ENCODE measurements at regions not wholly inside any gene's neighbourhood (a gene's known extent, or its start where the extent isn't known, plus 50 kb on each side); places are given as distances from the start of the nearest gene placed in this dataset.

- no peak for DNase-seq
Measured at GRCh38 chr18:40018266-40018665, 1936.8 kb upstream of the PIK3C3 start.

GRCh38 chr18:40017021-40017420 lies 1938.0 kb upstream of the PIK3C3 start:
- no peak for DNase-seq

- no peak for DNase-seq
Measured at GRCh38 chr18:40016405-40016804, 1938.6 kb upstream of the PIK3C3 start.

GRCh38 chr18:40013001-40013609 lies 1941.9 kb upstream of the PIK3C3 start:
- DNase-seq, result no peak

- DNase-seq, result no peak
Measured at GRCh38 chr18:40011201-40011600, 1943.8 kb upstream of the PIK3C3 start.

GRCh38 chr18:40006634-40007033 lies 1948.4 kb upstream of the PIK3C3 start:
- no peak for DNase-seq

- DNase-seq, result no peak
Measured at GRCh38 chr18:40004246-40004645, 1950.8 kb upstream of the PIK3C3 start.

- DNase-seq, result no peak
Measured at GRCh38 chr18:39998317-39998716, 1956.7 kb upstream of the PIK3C3 start.

- no peak for DNase-seq
Measured at GRCh38 chr18:39994498-39994897, 1960.5 kb upstream of the PIK3C3 start.

- DNase-seq, result no peak
Measured at GRCh38 chr18:39991696-39992265, 1963.3 kb upstream of the PIK3C3 start.

- DNase-seq, result no peak
Measured at GRCh38 chr18:39990540-39990939, 1964.5 kb upstream of the PIK3C3 start.

- DNase-seq, result no peak
Measured at GRCh38 chr18:39976771-39977170, 1978.3 kb upstream of the PIK3C3 start.

GRCh38 chr18:39972521-39972920 lies 1982.5 kb upstream of the PIK3C3 start:
- no peak for DNase-seq

- no peak for DNase-seq
Measured at GRCh38 chr18:39969803-39970494, 1985.1 kb upstream of the PIK3C3 start.

- DNase-seq, result no peak
Measured at GRCh38 chr18:39966275-39966674, 1988.8 kb upstream of the PIK3C3 start.

- no peak for DNase-seq
Measured at GRCh38 chr18:39962546-39962945, 1992.5 kb upstream of the PIK3C3 start.

GRCh38 chr18:39960550-39960949 lies 1994.5 kb upstream of the PIK3C3 start:
- no peak for DNase-seq

GRCh38 chr18:39959839-39960238 lies 1995.2 kb upstream of the PIK3C3 start:
- no peak for DNase-seq

- DNase-seq, result no peak
Measured at GRCh38 chr18:39958876-39959275, 1996.2 kb upstream of the PIK3C3 start.

GRCh38 chr18:39952816-39953215 lies 2002.2 kb upstream of the PIK3C3 start:
- no peak for DNase-seq

- DNase-seq, result no peak
Measured at GRCh38 chr18:39951142-39951720, 2003.8 kb upstream of the PIK3C3 start.

- DNase-seq, result no peak
Measured at GRCh38 chr18:39946623-39947061, 2008.4 kb upstream of the PIK3C3 start.

- no peak for DNase-seq
Measured at GRCh38 chr18:39945076-39945475, 2010.0 kb upstream of the PIK3C3 start.

- DNase-seq, result no peak
Measured at GRCh38 chr18:39942702-39943101, 2012.3 kb upstream of the PIK3C3 start.
